ENCODE measurements at regions not wholly inside any gene's neighbourhood (a gene's known extent, or its start where the extent isn't known, plus 50 kb on each side); places are given as distances from the start of the nearest gene placed in this dataset.

DNA sequence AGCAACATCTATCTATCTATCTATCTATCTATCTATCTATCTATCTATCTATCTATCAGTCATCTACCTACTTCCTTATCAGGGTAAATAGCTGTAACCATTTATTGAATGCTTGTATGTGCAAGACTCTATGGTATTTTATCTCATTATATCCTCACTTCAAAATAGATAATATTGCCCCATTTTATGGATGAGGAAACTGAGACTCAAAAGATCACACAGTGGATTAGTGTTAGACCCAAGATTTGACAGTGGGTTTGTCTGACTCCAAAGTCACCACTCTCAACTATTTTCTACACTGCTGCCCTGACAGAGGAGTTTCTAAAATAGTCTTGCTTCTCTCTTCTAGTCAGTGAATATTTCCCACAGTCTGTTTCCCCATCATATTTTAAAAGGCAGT, 94.3 kb upstream of the NR3C1 start:
- DNase-seq (ENCODE audit: low spot score): no peak

DNA sequence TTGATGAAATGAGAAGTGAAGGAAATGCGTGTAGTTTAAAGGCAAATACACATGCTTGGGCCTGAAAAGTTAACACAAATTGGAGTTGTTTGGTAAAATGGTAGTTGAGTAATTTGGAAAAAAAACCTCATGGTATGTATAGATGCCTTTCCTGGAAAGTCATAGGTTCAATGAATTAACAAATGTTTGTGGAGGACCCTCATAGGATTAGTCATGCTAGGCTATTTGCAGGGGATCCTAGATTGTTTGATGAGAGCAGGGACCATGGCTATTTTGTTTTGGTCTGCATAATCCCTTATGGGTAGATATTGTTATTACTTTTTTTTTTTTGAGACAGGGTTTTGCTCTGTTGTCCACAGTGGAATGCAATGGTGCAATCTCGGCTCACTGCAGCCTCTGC, 93.5 kb upstream of the NR3C1 start:
- no peak for DNase-seq (ENCODE audit: low spot score)

DNA sequence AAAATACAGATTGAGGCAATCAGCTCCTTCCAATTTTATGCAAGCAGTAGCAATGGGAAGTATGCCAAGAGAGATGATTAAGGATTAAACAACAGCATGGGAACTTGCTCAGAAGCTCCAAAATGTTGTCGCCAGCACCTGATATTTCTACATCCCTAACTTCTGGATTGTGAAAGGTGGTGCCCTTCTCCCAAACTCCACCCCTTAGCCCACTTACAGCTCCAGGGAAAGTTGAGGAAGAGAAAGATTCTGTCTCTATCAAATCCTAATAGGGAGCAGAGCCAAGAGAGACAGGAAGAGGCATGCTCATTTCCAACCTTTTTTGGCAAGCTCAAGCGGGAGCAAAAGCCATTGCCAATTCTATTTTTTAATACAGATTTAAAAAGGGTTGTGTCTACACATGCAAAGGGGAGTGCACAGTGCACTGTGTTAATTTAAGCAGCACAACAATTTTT, 92.4 kb upstream of the NR3C1 start:
- DNase-seq (ENCODE audit: low spot score): peak; percentile 38

DNA sequence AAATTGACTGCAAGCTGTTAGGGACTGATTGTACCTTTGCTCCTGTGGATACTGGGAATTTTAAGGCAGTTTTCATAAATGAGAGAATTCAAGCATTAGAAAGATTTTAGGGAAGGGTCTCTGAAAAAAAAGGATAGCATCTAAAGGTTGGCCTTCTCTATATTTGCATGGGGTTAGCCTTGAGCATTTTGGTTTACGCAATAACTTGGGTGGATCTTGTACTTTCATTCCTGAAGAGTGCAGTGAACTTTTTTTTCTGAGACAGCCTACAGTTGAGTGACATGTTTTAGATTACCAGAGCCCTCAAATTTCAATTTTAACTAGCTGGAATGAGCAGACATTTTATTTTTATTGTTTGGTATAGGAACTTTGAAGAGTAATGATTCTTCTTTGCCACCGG, 91.6 kb upstream of the NR3C1 start:
- DNase-seq (ENCODE audit: low spot score): no peak

DNA sequence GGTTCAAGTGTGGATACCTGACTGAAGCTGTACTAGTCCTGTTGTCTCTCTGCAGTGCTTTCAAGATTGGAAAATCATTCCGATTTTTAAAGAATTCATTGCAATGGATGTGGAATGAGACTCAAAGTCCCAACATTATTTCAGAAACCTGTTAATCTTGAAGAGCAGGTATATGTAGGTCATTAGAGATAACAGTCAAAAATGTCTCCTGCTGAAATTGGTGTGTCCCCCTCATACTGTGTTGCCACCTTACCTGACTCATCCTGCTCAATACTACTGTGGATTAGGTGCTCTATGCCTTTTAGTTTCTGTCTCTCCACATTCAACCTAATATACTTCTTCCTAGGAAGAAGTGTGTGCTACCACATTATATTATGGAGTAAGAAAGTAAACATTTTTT, 91.1 kb upstream of the NR3C1 start:
- no peak for DNase-seq (ENCODE audit: low spot score)

DNA sequence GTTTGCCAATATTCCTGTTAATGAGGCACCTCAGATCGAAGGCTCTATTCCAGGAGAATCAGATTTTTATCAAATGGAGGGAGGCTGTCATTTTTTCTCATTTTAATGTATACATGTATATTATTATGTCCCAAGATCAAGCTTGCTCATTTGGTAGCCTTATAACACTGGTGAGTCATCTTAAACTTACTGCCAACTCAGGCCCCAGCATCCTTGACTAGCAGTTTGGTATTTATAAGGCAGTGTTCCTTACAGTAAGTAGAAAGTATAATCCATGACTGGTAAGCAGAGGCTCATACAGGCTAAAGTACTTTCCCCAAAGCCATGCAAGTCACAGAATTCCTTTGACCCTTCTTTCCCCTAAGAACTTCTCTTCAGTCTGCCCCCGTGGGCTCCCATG, 90.7 kb upstream of the NR3C1 start:
- peak; percentile 75 for DNase-seq (ENCODE audit: low spot score)

DNA sequence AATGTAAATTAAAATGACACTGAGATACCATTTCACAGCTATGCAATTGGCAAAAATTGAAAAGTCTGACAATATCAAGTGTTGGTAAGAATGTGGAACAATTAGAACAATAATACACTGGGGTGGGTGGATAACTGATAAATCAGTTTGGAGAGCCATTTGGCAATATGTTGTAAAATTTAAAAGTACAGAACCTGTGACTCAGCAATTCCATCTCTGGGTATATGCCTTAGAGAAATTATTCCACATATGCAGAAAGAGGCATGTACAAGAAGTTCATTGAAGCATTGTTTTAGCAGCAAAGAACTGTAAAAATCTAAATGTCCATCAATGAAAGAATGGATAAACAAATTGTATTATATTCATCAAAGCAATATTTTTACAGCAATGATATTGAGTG, 89.3 kb upstream of the NR3C1 start:
- no peak for DNase-seq (ENCODE audit: low spot score)

DNA sequence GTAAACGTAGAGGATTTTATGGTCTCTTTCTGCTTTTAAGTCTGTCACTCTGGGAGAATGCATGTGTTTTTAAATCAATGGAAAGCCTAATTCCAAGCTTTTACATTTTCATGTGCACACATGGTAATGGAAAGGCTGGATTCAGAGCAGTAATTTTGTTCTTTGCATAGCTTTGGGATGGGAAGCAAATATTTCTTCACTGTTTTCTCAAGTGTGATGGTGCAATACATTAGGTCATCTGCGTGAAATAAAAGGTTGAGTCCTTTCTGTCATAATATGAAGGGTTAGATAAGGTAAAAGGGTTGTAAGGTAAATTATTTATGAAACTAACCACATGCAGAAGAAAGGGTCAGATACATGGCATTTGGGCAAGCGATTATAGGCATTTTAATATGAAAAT, 88.2 kb upstream of the NR3C1 start:
- DNase-seq (ENCODE audit: low spot score): no peak

DNA sequence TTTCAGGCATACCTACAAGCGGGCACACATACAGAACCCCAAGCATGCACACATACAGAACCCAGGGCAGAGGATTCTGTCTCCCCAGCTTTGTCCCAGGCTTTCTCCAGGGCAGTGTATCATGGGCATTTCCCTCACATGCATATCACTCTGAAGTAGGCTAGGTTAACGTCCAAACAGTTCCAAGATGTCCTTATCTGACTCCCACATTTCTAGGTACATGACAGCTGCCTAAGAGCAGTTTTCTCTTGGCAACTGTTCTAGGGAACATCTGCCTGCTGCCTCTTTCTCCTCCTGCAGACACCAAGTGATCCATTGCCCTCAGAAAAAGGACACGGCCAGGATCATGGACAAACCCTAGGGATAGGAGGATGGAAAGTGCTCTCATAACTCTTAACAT, 84.9 kb upstream of the NR3C1 start:
- DNase-seq (ENCODE audit: low spot score): no peak

DNA sequence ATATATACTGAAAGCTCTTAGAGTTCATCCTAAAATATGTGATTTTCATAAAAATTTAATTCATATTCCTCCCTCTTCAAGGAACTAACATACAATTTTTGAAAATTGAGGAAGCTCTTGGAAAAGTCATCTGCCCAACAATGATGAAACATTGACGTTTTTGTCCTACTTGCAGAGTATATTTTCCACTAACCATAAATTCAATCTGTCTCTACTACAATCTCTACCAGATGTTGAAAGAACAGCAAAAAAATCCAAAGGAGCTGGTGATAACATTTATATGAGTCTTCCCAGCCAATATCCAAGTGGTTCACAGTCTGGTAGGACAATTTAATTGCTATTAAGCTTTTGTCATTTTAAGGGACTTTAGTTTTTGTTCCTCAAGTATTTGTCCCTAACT, 81.1 kb upstream of the NR3C1 start:
- no peak for DNase-seq (ENCODE audit: low spot score)

DNA sequence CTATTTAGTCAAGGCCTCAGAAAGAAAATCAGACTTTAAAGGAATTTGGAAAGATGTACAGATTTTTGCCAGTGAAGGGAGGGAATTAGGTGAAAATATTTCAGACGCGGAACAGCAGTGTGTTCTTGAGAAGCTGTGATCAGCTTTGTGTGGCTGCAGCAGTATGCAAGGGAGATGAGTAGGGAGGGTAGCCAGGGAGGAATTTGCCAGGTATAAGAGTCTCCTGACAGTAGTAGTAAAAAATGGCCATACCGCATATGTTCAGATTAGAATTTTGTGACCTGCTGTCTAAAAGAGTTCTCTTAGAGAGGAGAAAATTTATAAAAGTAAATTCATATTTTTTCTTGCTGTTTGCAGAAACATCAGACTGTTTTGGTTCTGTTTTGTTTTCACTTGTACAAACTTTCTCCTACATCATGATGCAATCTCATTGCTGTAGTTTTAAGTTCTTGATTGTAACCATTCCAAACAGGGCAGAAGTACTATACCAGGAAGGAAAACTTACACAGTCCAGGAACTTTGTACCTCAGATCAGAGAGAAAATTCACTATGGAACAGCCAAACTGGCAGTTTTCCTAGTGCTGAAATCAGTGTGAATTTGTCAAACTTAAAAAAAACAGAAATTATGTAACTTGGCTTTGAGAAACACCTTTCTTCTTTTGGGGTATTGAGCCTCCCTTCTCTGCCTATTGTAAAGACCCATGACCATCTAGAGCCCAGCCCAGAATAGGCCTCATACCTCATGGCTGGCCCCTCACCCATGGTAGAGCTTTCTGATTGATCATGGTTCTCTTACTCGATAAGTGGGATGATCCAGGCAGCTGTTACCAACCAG, 78.4 kb upstream of the NR3C1 start:
- no peak for DNase-seq (ENCODE audit: low spot score)

DNA sequence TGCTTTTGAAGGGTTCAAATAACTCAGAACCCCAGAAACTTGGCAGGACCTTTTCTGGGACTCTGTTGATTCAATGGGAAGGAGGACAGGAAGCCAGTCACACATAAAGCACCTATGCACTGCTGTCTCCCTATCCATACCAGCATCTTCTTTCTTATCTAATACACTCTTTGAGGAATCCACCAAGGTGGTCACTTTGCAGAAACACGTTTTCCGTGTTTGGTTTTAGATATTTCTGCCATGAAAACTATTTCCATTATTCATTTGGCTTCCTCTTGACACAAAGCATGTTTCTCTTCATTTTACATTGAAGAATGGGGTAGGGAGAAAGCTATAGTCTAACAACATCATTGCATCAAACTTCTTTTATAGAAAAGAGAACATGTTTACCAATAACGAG, 76.5 kb upstream of the NR3C1 start:
- DNase-seq (ENCODE audit: low spot score): no peak

DNA sequence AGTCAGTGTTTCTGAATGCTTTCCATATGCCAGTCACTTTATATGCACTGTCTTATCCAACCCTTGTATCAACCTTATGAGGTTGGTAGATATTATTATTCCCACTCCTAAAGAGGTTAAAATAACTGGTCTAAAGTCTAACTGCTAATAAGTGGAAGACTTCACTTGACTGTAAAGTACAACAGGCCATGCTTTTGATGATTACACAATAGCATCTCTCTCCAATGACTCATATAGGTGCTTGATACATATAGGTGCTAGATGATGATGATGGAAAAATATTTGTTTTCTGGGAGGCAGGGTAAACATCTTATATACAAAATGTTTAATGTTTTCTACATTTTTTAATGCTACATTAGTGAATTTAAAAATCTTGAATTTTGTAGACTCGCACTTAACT, 75.9 kb upstream of the NR3C1 start:
- no peak for DNase-seq (ENCODE audit: low spot score)

DNA sequence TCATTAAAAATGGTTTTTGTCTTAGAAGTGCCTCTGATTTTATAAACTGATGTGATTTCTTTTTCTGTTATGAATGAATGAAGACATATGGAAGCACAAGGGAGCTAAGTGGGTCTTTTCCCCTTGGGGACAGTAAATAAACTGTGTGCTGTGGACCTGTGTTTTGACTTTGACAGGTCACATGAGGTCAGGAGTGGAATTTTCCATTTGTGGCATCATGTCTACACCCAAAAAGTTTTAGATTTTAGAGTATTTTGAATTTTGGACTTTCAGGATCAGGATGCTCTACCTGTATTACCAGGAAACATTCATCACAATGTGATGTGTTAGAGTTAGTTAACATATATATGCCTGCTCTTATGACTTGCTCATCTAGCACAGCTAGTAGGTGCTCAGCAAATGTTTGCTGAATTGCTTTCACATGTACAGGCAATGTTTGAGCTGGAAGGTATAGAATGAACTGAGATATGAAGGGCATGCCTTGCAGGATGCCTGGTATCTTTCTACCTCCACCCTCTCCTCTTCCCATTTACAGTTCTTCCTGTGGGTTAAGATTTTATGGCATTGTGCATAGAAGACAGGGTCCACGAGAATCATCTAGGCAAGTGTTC, 73.2 kb upstream of the NR3C1 start:
- DNase-seq (ENCODE audit: low spot score): no peak

DNA sequence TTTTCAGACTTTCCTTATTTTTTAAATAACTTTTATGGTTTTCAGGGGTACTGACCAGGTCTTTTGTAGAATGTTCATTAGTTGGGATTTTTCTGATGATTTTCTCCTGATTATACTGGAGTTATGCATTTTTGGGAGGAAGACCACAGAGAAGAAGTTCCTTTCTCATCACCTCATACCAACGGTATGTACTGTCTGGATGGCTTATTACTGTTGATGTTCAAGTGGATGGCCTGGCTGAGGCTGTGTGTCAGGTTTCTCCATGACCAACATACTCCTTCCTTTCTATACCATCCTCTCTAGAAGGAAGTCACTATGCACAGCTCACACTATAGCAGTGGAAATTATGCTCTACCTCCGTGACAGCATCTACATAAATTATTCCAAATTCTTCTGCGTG, 71.1 kb upstream of the NR3C1 start:
- peak; percentile 31 for DNase-seq (ENCODE audit: low spot score)

DNA sequence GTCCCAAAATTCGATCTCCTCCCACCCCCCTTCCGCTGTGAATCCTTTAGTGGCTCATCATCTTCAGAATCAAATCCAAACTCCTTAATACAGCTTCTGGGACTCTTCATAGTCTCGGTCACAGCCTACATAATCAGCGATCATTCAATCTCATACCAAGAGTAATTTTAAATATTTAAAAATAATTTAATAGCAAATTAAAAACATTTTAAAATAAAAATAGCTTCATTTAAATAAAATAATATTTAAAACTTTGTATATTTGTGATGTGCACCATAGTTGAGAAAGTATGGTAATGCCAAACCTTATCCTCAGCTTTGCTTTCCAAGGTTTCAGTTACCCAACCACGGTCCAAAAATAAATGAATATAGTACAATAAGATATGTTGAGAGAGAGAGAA, 70.0 kb upstream of the NR3C1 start:
- DNase-seq (ENCODE audit: low spot score): no peak

DNA sequence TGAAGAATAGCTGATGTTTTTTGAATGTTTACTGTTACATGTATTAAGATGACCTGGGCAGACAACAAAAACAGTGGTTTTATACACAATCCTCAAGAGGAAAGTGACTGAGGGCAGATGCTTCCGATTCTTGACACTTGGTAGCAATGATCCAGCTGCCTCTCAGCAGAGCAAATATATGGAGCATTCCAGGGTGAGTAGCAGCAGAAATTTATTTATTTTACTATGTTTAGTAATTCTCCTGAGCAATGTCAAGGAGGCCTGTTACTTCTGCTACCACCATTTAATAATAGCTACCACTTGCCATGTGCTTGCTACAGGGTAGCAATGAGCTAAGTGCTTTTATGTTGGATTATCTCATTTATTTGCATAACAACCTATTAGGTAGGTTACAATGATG, 69.1 kb upstream of the NR3C1 start:
- no peak for DNase-seq (ENCODE audit: low spot score)

DNA sequence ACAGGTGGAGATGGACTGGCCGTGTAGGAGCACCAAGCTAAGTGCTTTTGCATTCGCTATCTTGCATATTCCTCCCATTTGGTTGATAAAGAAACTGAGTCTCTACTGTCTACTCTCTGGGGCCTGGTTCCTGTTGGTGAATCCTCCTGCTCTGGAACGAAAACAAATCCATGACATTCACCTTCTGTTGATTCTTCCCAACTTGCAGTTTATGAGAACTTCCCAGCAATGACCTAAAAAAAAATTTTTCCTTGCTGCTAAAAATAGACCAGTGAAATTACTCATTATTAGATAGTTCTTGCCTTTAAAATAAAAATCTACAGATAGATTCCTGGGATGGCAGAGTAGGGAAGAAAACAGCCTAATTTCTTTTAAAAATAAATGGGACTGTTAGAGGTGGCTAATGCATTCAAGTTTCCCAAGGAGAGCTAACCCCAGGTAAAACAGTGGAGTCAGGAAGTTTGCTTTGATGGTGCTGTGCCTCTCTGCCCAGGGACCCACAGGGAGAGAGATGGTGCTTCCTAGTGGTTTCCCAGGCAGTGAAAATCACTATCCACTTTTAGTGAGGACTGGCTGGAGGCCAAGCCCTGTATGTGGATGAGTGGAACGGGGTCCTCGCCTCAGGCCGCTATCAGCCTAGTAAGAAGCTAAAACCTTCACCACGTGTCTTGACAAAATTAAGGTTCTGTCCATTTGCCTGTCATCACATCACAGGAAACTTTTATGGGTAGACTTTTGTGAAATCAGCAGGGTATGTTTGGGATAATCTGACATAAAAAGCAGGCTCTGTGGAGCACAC, 68.4 kb upstream of the NR3C1 start:
- DNase-seq (ENCODE audit: low spot score): no peak

DNA sequence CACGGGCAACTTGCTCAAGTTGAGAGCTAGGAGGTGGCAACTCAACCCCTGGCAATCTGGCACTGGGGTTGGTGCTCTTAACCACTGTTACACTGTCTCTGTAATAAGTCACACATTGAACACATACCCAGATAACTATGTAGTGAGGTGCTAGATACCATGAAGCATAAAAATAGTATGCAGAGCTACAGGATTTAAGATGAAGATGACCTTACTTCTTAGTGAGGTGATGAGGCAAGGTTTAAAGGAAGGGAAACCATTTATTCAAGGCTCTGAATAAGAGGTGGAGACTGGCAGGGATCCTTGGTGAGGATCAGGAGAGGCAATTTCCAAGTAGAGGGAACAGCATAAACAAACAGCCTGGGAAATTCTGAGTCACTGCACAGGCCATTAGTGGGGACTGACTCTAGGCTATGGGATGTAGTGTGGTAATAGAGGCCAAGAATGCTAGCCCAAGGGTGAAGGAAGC, 67.6 kb upstream of the NR3C1 start:
- DNase-seq (ENCODE audit: low spot score): peak; percentile 78

DNA sequence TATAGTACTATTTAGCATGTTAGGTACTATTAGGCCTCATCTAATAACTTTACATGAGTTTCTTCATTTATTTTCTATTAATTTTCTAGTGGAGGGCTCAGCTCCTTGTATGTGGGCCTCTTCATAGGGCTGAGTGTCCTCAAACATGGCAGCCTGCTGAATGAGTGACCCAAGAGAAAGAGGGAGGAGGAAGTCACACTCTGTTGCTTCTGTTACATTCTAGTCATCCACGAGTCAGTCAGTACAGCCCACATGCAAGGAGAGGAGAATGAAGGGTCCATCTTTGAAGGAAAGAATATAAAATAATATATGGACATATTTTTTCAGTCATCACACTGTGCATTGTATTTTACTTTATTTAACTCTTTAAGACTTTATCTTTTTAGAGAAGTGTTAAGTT, 66.6 kb upstream of the NR3C1 start:
- no peak for DNase-seq (ENCODE audit: low spot score)

DNA sequence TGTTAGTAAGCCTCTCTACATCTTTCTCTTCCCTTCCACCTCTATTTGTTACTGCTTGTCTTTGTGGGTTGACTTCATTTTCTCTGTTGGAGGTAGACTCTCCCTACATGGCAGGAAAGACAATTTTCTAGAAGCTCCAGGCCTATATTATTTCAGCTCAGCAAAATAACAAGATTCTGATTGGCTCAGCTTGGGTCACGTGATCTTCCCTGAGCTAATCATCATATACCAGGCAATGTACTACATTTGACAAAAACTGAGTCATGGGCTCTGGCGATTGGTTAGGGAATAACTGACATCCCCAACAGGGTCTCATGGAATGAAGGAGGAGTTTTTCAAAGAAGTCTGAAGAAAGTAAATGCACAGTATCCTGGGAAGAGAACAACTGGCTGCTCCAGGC, 65.6 kb upstream of the NR3C1 start:
- DNase-seq (ENCODE audit: low spot score): no peak

DNA sequence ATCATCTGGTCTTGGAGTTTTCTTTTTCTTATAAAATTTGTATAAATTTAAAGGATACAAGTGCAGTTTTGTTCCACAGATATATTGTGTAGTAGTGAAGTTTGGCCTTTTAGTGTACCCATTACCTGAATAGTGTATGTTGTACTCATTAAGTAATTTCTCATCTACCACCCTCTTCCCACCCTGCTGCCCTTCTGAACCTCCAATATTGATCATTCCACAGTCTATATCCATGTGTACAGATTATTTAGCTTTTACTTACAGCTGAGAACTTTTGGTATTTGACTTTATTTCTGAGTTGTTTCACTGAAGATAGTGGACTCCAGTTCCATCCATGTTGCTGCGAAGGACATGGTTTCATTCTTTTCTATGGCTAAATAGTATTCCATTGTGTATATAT, 63.1 kb upstream of the NR3C1 start:
- no peak for DNase-seq (ENCODE audit: low spot score)

Data from AG08395 (cell line).